Psoas muscle (tissue), 7 donors: ENCODE measurements at regions not wholly inside any gene's neighbourhood (a gene's known extent, or its start where the extent isn't known, plus 50 kb on each side); places are given as distances from the start of the nearest gene placed in this dataset.

Experiments
- ATAC-seq, 4 donors: fragments of 200-7000 bp; cut with Tn5 transposase; one replicate each; pipeline ENCODE4 v1.9.1; 2020; ENCODE audit warnings: moderate library complexity in 3 of 4, mild to moderate bottlenecking in 2 of 4
- DNase-seq, 2 donors: peaks; one replicate each; pipeline ENCODE4 v3.0.0-alpha.2; 2020
- H3K27ac ChIP-seq: fragments of 200-600 bp; one replicate; pipeline ENCODE4 v1.8.0; 2022
- H3K27me3 ChIP-seq, 3 donors: fragments of 200-600 bp in 1 of 3; one replicate each; pipeline versions ENCODE4 v1.6.1 to v1.8.0; 2013 to 2022; ENCODE audit warnings: low read length in 2 of 3, mild to moderate bottlenecking in 2 of 3, moderate library complexity in 1 of 3; ENCODE audit not compliant: insufficient read depth in 3 of 3
- H3K36me3 ChIP-seq, 2 donors: fragments of 200-600 bp in 1 of 2; one replicate each; pipeline versions ENCODE4 v1.6.1 to v1.8.0; 2013 to 2022; ENCODE audit warnings: low read depth in 1 of 2, mild to moderate bottlenecking in 1 of 2, moderate library complexity in 1 of 2; ENCODE audit not compliant: insufficient read depth in 1 of 2
- H3K4me1 ChIP-seq: fragments of 200-600 bp; one replicate; pipeline ENCODE4 v1.8.0; 2022
- H3K4me3 ChIP-seq: fragments of 200-600 bp; one replicate; pipeline ENCODE4 v1.8.0; 2022; ENCODE audit warnings: mild to moderate bottlenecking
- H3K9me3 ChIP-seq: fragments of 200-600 bp; one replicate; pipeline ENCODE4 v1.8.0; 2022
- WGBS, 3 donors: extraction: QIAGEN DNeasy Blood & Tissue Kit; methylation state at CpG; one replicate each; pipeline versions ENCODE4 v1.1.6 to v1.1.7; 2013; 5-methylcytosine and 5-hydroxymethylcytosine counted together
- intact Hi-C, 2 donors: fragments of 100-400 bp; cut with DNase I; formaldehyde crosslinking; loops; one replicate each; pipeline versions ENCODE4 v1.11.0 to v1.14.2; 2022
- TF ChIP-seq, protein P1 (sequence below): fragments of 200-600 bp; IDR thresholded peaks from one replicate; pipeline ENCODE4 v1.8.0; 2022; ENCODE audit warnings: antibody characterized with exemption
- donor health status: healthy with polysubstance abuse.
- donor health status: DM: no; HTN: no; CAD: no; lungs with moderate emphysema.
- donor health status: Bipolar disorder and iron deficiency.
- donor health status: healthy.
- donor health status: DM: yes; HTN: yes; CAD: no.
- donor health status: DM: no; HTN: no; CAD: no.
- donor health status: DM: yes; HTN: yes; CAD: no.

DNA sequence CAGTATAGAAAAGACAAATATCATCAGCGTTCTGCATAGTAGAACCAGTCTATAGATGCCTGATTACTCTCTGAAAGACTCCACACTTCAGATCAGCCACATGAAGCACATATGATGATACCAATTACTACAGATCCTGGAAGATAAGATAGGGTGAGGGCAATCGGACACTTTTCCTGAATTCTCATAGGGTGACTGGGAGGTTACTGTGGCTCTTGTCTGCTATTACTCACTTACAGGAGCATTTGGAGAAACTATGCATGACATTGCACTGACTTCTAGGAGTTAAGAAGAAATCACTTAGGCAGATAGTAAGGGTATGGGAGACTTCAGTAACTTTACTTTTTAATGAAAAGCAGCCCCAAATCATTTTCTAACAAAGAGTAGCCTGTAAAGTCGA is 1140.9 kb downstream of the XPNPEP1 start:
- WGBS, 3 donors, result 58 to 63% (median 63%) methylated on average over 3 of the region's 3 CpGs

DNA sequence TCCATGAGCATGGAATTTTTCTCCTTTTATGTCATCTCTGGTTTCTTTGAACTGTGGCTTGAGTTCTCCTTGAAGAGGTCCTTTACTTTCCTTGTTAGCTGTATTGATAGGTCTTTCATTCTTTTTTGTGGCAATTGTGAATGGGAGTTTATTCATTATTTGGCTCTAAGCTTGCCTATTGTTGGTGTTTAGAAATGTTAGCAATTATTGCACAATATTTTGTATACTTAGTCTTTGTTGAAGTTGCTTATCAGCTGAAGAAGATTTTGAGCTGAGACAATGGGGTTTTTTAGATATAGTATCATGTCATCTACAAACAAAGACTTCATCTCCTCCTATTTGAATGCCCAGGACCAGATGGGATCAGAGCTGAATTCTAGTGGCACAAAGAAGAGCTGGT is 1143.8 kb downstream of the XPNPEP1 start:
- ATAC-seq (no peak), DNase-seq (no peak)
- Histone ChIP-seq H3K36me3 (no peaks in the 10 kb centered on the region), H3K27ac (no peak overlapping the region), H3K4me3 (no peak overlapping the region), H3K27me3 (no peaks in the 10 kb centered on the region), H3K9me3 (peaks cover 6% of the 10 kb centered on the region), H3K4me1 (no peaks in the 10 kb centered on the region)
- TF ChIP-seq, protein P1, sequence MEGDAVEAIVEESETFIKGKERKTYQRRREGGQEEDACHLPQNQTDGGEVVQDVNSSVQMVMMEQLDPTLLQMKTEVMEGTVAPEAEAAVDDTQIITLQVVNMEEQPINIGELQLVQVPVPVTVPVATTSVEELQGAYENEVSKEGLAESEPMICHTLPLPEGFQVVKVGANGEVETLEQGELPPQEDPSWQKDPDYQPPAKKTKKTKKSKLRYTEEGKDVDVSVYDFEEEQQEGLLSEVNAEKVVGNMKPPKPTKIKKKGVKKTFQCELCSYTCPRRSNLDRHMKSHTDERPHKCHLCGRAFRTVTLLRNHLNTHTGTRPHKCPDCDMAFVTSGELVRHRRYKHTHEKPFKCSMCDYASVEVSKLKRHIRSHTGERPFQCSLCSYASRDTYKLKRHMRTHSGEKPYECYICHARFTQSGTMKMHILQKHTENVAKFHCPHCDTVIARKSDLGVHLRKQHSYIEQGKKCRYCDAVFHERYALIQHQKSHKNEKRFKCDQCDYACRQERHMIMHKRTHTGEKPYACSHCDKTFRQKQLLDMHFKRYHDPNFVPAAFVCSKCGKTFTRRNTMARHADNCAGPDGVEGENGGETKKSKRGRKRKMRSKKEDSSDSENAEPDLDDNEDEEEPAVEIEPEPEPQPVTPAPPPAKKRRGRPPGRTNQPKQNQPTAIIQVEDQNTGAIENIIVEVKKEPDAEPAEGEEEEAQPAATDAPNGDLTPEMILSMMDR, result no peak
- intact Hi-C loops, result no loop called here

More for the DNA sequence above, 1140.9 kb downstream of the XPNPEP1 start:
- DNase-seq (no peak), ATAC-seq (no peak)
- Histone ChIP-seq H3K36me3 (no peaks in the 10 kb centered on the region), H3K27ac (no peak overlapping the region), H3K4me1 (no peaks in the 10 kb centered on the region), H3K9me3 (peaks cover 6% of the 10 kb centered on the region), H3K4me3 (no peak overlapping the region), H3K27me3 (no peaks in the 10 kb centered on the region)
- intact Hi-C loops, result no loop called here
- TF ChIP-seq, protein P1, result no peak

- intact Hi-C loops, result no loop called here
- H3K4me3 ChIP-seq, result no peak overlapping the region
- WGBS, 3 donors, result 49 to 63% (median 54%) methylated on average over 3 of the region's 3 CpGs
- H3K36me3 ChIP-seq, result no peaks in the 10 kb centered on the region
- H3K27ac ChIP-seq, result no peak overlapping the region
- DNase-seq (no peak), ATAC-seq (no peak)
- H3K4me1 ChIP-seq, result no peaks in the 10 kb centered on the region
- TF ChIP-seq, protein P1, result no peak
- H3K27me3 ChIP-seq, result no peaks in the 10 kb centered on the region
- H3K9me3 ChIP-seq, result no peaks in the 10 kb centered on the region
Measured at GRCh38 chr10:108775911-108776475, 1147.3 kb downstream of the XPNPEP1 start.

DNA sequence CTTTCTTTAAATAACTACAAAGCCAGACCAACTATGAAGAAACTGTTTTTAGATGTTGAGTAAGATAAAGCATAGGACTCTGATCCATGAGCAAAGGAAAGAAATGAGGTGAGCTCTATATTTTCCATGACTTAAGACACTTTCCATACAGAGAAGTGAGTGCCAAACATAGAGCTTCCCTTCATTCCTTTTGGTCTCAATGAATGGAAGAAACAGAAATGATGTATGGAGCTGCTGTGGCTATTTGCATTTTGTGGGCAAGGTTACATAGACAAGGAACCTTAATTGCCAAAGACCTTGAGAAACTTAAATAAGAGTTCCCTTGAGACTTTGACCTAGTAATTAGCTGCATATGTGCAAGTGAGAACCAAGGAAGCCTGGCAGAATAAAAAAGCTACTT is 1152.2 kb downstream of the XPNPEP1 start:
- ATAC-seq, result no peak
- intact Hi-C loops, result no loop called here
- Histone ChIP-seq H3K9me3 (no peaks in the 10 kb centered on the region), H3K4me1 (no peaks in the 10 kb centered on the region), H3K27ac (no peak overlapping the region), H3K4me3 (no peak overlapping the region), H3K36me3 (no peaks in the 10 kb centered on the region), H3K27me3 (no peaks in the 10 kb centered on the region)
- DNase-seq, result no peak
- TF ChIP-seq, protein P1, result no peak

DNA sequence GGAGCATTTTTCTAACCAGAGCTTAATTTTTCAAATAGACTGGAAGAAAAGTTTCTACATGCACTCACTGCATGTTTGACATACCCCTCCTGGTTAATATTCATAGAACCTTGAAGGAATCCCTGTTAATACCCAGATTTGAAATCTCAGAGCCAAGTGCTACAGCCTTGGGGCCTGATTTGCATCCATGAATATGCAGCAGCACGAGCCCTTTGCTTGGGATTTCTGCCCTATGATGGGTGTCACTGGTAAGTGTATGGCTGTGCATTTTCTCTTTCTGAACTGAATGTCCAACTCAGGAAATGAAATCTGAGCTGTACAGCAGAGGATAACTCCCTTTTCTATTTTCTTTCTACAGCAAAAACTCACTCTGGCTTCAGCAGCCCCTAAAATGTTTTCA is 1157.5 kb downstream of the XPNPEP1 start:
- H3K4me3 ChIP-seq, result no peak overlapping the region
- TF ChIP-seq, protein P1, result no peak
- no peaks in the 10 kb centered on the region for H3K27me3 ChIP-seq
- WGBS, 3 donors, result 26 to 51% (median 44%) methylated on average over 1 of the region's 1 CpG
- H3K36me3 ChIP-seq, result no peaks in the 10 kb centered on the region
- no peaks in the 10 kb centered on the region for H3K9me3 ChIP-seq
- DNase-seq, result no peak
- no peaks in the 10 kb centered on the region for H3K4me1 ChIP-seq
- intact Hi-C loops, result no loop called here
- ATAC-seq, result no peak
- H3K27ac ChIP-seq, result no peak overlapping the region
